Lower lobe of right lung (tissue), 2 donors: ENCODE measurements at regions not wholly inside any gene's neighbourhood (a gene's known extent, or its start where the extent isn't known, plus 50 kb on each side); places are given as distances from the start of the nearest gene placed in this dataset.

Source experiments
- ATAC-seq, 2 donors: fragments of 200-7000 bp; cut with Tn5 transposase; one replicate each; pipeline ENCODE4 v1.9.1; 2020 to 2022; ENCODE audit warnings: mild to moderate bottlenecking in 2 of 2, moderate library complexity in 2 of 2
- DNase-seq: peaks from one replicate; pipeline ENCODE4 v3.0.0-alpha.2; 2020
- H3K27ac ChIP-seq: fragments of 200-600 bp; one replicate; pipeline ENCODE4 v1.8.0; 2022
- H3K27me3 ChIP-seq: fragments of 200-600 bp; one replicate; pipeline ENCODE4 v1.8.0; 2022; ENCODE audit warnings: low read depth
- H3K36me3 ChIP-seq: fragments of 200-600 bp; one replicate; pipeline ENCODE4 v1.8.0; 2022; ENCODE audit warnings: mild to moderate bottlenecking
- H3K4me1 ChIP-seq: fragments of 200-600 bp; one replicate; pipeline ENCODE4 v1.8.0; 2022
- H3K4me3 ChIP-seq: fragments of 200-600 bp; one replicate; pipeline ENCODE4 v1.8.0; 2022; ENCODE audit warnings: mild to moderate bottlenecking
- H3K9me3 ChIP-seq: fragments of 200-600 bp; one replicate; pipeline ENCODE4 v1.8.0; 2022
- intact Hi-C: fragments of 100-400 bp; cut with DNase I; formaldehyde crosslinking; loops from one replicate; pipeline ENCODE4 v1.11.0; 2022
- TF ChIP-seq, protein P1 (sequence below): fragments of 200-600 bp; IDR thresholded peaks from one replicate; pipeline ENCODE4 v1.8.0; 2022; ENCODE audit warnings: antibody characterized with exemption, mild to moderate bottlenecking
- donor health status: DM: no; HTN: yes; CAD: no; lungs with severe emphysema.

DNA sequence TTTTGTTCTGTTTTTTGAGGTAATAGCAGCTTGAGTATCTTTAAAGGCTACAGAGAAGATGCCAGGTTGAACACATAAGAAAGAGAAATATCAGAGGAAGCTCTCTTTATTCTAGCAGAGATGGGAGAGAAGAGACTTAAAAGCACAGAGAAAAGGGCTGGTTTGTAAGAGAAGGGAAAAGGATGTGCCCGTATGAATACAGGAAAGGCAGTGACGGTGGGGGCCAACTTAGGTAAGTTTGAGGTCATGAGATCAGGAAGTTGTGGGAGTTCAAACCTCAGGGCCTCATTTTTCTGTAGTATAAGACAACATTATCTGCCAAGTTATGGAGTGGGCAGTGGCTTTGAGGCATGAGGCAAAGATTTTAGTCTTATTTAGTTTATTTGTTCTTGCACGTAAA lies 121.3 kb upstream of the S100G start:
- Histone ChIP-seq H3K4me1 (no peaks in the 10 kb centered on the region), H3K36me3 (no peaks in the 10 kb centered on the region), H3K4me3 (no peak overlapping the region), H3K27me3 (no peaks in the 10 kb centered on the region), H3K9me3 (no peaks in the 10 kb centered on the region), H3K27ac (no peak overlapping the region)
- ATAC-seq (no peak), DNase-seq (no peak)
- TF ChIP-seq, protein P1, sequence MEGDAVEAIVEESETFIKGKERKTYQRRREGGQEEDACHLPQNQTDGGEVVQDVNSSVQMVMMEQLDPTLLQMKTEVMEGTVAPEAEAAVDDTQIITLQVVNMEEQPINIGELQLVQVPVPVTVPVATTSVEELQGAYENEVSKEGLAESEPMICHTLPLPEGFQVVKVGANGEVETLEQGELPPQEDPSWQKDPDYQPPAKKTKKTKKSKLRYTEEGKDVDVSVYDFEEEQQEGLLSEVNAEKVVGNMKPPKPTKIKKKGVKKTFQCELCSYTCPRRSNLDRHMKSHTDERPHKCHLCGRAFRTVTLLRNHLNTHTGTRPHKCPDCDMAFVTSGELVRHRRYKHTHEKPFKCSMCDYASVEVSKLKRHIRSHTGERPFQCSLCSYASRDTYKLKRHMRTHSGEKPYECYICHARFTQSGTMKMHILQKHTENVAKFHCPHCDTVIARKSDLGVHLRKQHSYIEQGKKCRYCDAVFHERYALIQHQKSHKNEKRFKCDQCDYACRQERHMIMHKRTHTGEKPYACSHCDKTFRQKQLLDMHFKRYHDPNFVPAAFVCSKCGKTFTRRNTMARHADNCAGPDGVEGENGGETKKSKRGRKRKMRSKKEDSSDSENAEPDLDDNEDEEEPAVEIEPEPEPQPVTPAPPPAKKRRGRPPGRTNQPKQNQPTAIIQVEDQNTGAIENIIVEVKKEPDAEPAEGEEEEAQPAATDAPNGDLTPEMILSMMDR = no peak
- intact Hi-C loops = no loop called here
